HL-60 (cell line): ENCODE measurements at regions not wholly inside any gene's neighbourhood (a gene's known extent, or its start where the extent isn't known, plus 50 kb on each side); places are given as distances from the start of the nearest gene placed in this dataset.

Source experiments
- POLR2AphosphoS5 ChIP-seq: IDR thresholded peaks from 2 replicates; pipeline ENCODE4 v1.6.1; 2012; ENCODE audit warnings: low read depth
- TF ChIP-seq, protein P1 (sequence below): IDR thresholded peaks from one replicate; pipeline ENCODE4 v1.5.1; 2011; ENCODE audit warnings: low read length, control low read depth, inconsistent platforms; ENCODE audit not compliant: insufficient read depth

DNA sequence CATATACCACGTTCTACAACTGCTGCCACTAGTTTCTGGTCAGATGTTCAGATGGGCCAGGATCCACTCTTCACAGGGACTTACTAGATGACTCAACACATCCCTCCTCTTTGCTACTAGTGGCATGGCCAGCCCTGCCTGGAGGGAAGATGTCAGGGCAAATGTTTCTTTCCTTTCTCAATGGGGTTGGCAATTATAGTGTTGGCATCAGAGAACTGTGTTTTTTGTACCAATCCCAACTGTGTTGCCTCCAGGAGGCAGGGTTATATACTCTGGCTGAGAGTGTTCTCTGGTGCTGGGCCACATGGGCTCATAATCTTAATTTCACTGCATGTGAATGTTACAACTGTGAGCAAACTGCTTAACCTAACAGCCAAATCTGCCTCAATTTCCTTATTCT is 69.9 kb upstream of the AVPR1A start:
- no peak for TF ChIP-seq POLR2AphosphoS5
- TF ChIP-seq, protein P1, sequence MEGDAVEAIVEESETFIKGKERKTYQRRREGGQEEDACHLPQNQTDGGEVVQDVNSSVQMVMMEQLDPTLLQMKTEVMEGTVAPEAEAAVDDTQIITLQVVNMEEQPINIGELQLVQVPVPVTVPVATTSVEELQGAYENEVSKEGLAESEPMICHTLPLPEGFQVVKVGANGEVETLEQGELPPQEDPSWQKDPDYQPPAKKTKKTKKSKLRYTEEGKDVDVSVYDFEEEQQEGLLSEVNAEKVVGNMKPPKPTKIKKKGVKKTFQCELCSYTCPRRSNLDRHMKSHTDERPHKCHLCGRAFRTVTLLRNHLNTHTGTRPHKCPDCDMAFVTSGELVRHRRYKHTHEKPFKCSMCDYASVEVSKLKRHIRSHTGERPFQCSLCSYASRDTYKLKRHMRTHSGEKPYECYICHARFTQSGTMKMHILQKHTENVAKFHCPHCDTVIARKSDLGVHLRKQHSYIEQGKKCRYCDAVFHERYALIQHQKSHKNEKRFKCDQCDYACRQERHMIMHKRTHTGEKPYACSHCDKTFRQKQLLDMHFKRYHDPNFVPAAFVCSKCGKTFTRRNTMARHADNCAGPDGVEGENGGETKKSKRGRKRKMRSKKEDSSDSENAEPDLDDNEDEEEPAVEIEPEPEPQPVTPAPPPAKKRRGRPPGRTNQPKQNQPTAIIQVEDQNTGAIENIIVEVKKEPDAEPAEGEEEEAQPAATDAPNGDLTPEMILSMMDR = no peak
